ENCODE measurements at regions not wholly inside any gene's neighbourhood (a gene's known extent, or its start where the extent isn't known, plus 50 kb on each side); places are given as distances from the start of the nearest gene placed in this dataset.

- CTCF ChIA-PET (ENCODE audit: unreplicated experiment) = no interaction called here
- no peaks in the 10 kb centered on the region for H4K20me1 ChIP-seq (ENCODE audit: insufficient read depth, low read length)
- TF ChIP-seq, protein P1, sequence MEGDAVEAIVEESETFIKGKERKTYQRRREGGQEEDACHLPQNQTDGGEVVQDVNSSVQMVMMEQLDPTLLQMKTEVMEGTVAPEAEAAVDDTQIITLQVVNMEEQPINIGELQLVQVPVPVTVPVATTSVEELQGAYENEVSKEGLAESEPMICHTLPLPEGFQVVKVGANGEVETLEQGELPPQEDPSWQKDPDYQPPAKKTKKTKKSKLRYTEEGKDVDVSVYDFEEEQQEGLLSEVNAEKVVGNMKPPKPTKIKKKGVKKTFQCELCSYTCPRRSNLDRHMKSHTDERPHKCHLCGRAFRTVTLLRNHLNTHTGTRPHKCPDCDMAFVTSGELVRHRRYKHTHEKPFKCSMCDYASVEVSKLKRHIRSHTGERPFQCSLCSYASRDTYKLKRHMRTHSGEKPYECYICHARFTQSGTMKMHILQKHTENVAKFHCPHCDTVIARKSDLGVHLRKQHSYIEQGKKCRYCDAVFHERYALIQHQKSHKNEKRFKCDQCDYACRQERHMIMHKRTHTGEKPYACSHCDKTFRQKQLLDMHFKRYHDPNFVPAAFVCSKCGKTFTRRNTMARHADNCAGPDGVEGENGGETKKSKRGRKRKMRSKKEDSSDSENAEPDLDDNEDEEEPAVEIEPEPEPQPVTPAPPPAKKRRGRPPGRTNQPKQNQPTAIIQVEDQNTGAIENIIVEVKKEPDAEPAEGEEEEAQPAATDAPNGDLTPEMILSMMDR (conservative IDR thresholded peaks at IDR 0.05; ENCODE audit: low read length) = no peak
- no peak for TF ChIP-seq EZH2phosphoT487 (IDR thresholded peaks at IDR 0.05; ENCODE audit: borderline replicate concordance, low read depth, low read length)
- no peaks in the 10 kb centered on the region for H3K79me2 ChIP-seq (ENCODE audit: insufficient read depth, low read depth, low read length)
- POLR2A ChIA-PET = no interaction called here
- BruUV-seq (replicated peaks) = no TSS peak
- H3K36me3 ChIP-seq (ENCODE audit: insufficient read depth, low read length) = no peaks in the 10 kb centered on the region
- no peaks in the 10 kb centered on the region for H3K9me3 ChIP-seq (ENCODE audit: low read length)
- no peaks in the 10 kb centered on the region for H3K4me1 ChIP-seq (ENCODE audit: insufficient read depth, low read length, poor library complexity, severe bottlenecking)
- H3K4me3 ChIP-seq (ENCODE audit: low read depth, low read length, poor library complexity, severe bottlenecking) = no peak overlapping the region
- H3K9me2 ChIP-seq (ENCODE audit: insufficient read depth, low read length) = no peaks in the 10 kb centered on the region
- no peak overlapping the region for H3K4me2 ChIP-seq (ENCODE audit: low read length)
- intact Hi-C loops (cut with micrococcal nuclease; ENCODE audit: unreplicated experiment) = no loop called here
- H3K27ac ChIP-seq (ENCODE audit: low read depth, low read length, poor library complexity, severe bottlenecking) = no peak overlapping the region
- no peak for DNase-seq (ENCODE audit: low spot score)
- H2AFZ ChIP-seq (ENCODE audit: low read length) = no peak overlapping the region
Measured at GRCh38 chr9:1951446-1951845, 63.7 kb upstream of the SMARCA2 start.

- BruUV-seq (replicated peaks) = no TSS peak
- intact Hi-C loops (cut with micrococcal nuclease; ENCODE audit: unreplicated experiment) = no loop called here
- Histone ChIP-seq H3K27ac (ENCODE audit: low read depth, low read length, poor library complexity, severe bottlenecking) (no peak overlapping the region), H3K36me3 (ENCODE audit: insufficient read depth, low read length) (no peaks in the 10 kb centered on the region), H3K79me2 (ENCODE audit: insufficient read depth, low read depth, low read length) (no peaks in the 10 kb centered on the region), H3K4me2 (ENCODE audit: low read length) (no peak overlapping the region), H3K9me3 (ENCODE audit: low read length) (no peaks in the 10 kb centered on the region), H3K4me1 (ENCODE audit: insufficient read depth, low read length, poor library complexity, severe bottlenecking) (no peaks in the 10 kb centered on the region), H2AFZ (ENCODE audit: low read length) (no peak overlapping the region), H3K9me2 (ENCODE audit: insufficient read depth, low read length) (no peaks in the 10 kb centered on the region), H3K4me3 (ENCODE audit: low read depth, low read length, poor library complexity, severe bottlenecking) (no peak overlapping the region), H4K20me1 (ENCODE audit: insufficient read depth, low read length) (no peaks in the 10 kb centered on the region)
- ChIA-PET POLR2A (no interaction called here), CTCF (ENCODE audit: unreplicated experiment) (no interaction called here)
- no peak for DNase-seq (ENCODE audit: low spot score)
- TF ChIP-seq, protein P1 (conservative IDR thresholded peaks at IDR 0.05; ENCODE audit: low read length) = no peak
- TF ChIP-seq EZH2phosphoT487 (IDR thresholded peaks at IDR 0.05; ENCODE audit: borderline replicate concordance, low read depth, low read length) = no peak
Measured at GRCh38 chr9:1952001-1952400, 63.1 kb upstream of the SMARCA2 start.

- Histone ChIP-seq H3K9me3 (ENCODE audit: low read length) (no peaks in the 10 kb centered on the region), H3K4me1 (ENCODE audit: insufficient read depth, low read length, poor library complexity, severe bottlenecking) (no peaks in the 10 kb centered on the region), H2AFZ (ENCODE audit: low read length) (no peak overlapping the region), H3K4me3 (ENCODE audit: low read depth, low read length, poor library complexity, severe bottlenecking) (no peak overlapping the region), H3K36me3 (ENCODE audit: insufficient read depth, low read length) (no peaks in the 10 kb centered on the region), H4K20me1 (ENCODE audit: insufficient read depth, low read length) (no peaks in the 10 kb centered on the region), H3K79me2 (ENCODE audit: insufficient read depth, low read depth, low read length) (no peaks in the 10 kb centered on the region), H3K4me2 (ENCODE audit: low read length) (no peak overlapping the region), H3K9me2 (ENCODE audit: insufficient read depth, low read length) (no peaks in the 10 kb centered on the region), H3K27ac (ENCODE audit: low read depth, low read length, poor library complexity, severe bottlenecking) (no peak overlapping the region)
- POLR2A ChIA-PET = no interaction called here
- CTCF ChIA-PET (ENCODE audit: unreplicated experiment) = no interaction called here
- intact Hi-C loops (cut with micrococcal nuclease; ENCODE audit: unreplicated experiment) = no loop called here
- no peak for DNase-seq (ENCODE audit: low spot score)
- no TSS peak for BruUV-seq (replicated peaks)
- TF ChIP-seq EZH2phosphoT487 (IDR thresholded peaks at IDR 0.05; ENCODE audit: borderline replicate concordance, low read depth, low read length) = no peak
- TF ChIP-seq, protein P1 (conservative IDR thresholded peaks at IDR 0.05; ENCODE audit: low read length) = no peak
Measured at GRCh38 chr9:1954238-1954637, 60.9 kb upstream of the SMARCA2 start.

Measured in OCI-LY7 (cell line).